Smooth muscle cell (in vitro differentiated cells): ENCODE measurements at regions not wholly inside any gene's neighbourhood (a gene's known extent, or its start where the extent isn't known, plus 50 kb on each side); places are given as distances from the start of the nearest gene placed in this dataset.

ENCODE experiments used
- DNase-seq: peaks from one replicate; lab custom pipeline; 2025; ENCODE audit not compliant: unreplicated experiment; lab: John Stamatoyannopoulos, UW
- H2AFZ ChIP-seq: fragments of 200-600 bp; sonication (generic); 2 replicates; pipeline ENCODE4 v1.6.0; 2016; ENCODE audit warnings: antibody characterized with exemption, low read depth, mild to moderate bottlenecking
- H3F3A ChIP-seq: fragments of 200-600 bp; sonication (generic); 2 replicates; pipeline ENCODE4 v1.6.0; 2017; ENCODE audit warnings: antibody characterized with exemption, low read depth
- H3K27ac ChIP-seq: fragments of 200-600 bp; sonication (generic); 2 replicates; pipeline ENCODE4 v1.5.1; 2016; ENCODE audit warnings: low read depth, mild to moderate bottlenecking
- H3K27me3 ChIP-seq: fragments of 200-600 bp; sonication (generic); 2 replicates; pipeline ENCODE4 v1.6.1; 2016; ENCODE audit warnings: low read depth, mild to moderate bottlenecking
- H3K36me3 ChIP-seq: fragments of 200-600 bp; sonication (generic); 2 replicates; pipeline ENCODE4 v1.5.1; 2016; ENCODE audit warnings: low read depth
- H3K4me1 ChIP-seq: fragments of 200-600 bp; sonication (generic); 2 replicates; pipeline ENCODE4 v1.5.1; 2016; ENCODE audit warnings: low read depth
- H3K4me2 ChIP-seq: fragments of 200-600 bp; sonication (generic); 2 replicates; pipeline ENCODE4 v1.6.0; 2016; ENCODE audit warnings: mild to moderate bottlenecking
- H3K4me3 ChIP-seq: fragments of 200-600 bp; sonication (generic); 2 replicates; pipeline ENCODE4 v1.5.1; 2016; ENCODE audit warnings: mild to moderate bottlenecking
- H3K79me2 ChIP-seq: fragments of 200-600 bp; sonication (generic); 2 replicates; pipeline ENCODE4 v1.6.0; 2016; ENCODE audit warnings: low read depth, mild to moderate bottlenecking
- H3K9ac ChIP-seq: fragments of 200-600 bp; sonication (generic); 2 replicates; pipeline ENCODE4 v1.6.0; 2016; ENCODE audit warnings: low read depth
- H3K9me3 ChIP-seq: fragments of 200-600 bp; sonication (generic); replicated peaks from 2 replicates; pipeline ENCODE4 v1.5.1; 2016; ENCODE audit warnings: low read depth
- H4K20me1 ChIP-seq: fragments of 200-600 bp; sonication (generic); 2 replicates; pipeline ENCODE4 v1.6.0; 2016; ENCODE audit warnings: low read depth
- WGBS: methylation state at CpG from one replicate; pipeline ENCODE4 v1.1.7; 2016; ENCODE audit warnings: low lambda C conversion rate; 5-methylcytosine and 5-hydroxymethylcytosine counted together
- TF ChIP-seq, protein P1 (sequence below): fragments of 200-600 bp; sonication (generic); IDR thresholded peaks from 2 replicates; pipeline ENCODE4 v1.5.1; 2017; ENCODE audit warnings: borderline replicate concordance, mild to moderate bottlenecking, antibody characterized with exemption; ENCODE audit not compliant: insufficient read depth, poor library complexity, severe bottlenecking

DNA sequence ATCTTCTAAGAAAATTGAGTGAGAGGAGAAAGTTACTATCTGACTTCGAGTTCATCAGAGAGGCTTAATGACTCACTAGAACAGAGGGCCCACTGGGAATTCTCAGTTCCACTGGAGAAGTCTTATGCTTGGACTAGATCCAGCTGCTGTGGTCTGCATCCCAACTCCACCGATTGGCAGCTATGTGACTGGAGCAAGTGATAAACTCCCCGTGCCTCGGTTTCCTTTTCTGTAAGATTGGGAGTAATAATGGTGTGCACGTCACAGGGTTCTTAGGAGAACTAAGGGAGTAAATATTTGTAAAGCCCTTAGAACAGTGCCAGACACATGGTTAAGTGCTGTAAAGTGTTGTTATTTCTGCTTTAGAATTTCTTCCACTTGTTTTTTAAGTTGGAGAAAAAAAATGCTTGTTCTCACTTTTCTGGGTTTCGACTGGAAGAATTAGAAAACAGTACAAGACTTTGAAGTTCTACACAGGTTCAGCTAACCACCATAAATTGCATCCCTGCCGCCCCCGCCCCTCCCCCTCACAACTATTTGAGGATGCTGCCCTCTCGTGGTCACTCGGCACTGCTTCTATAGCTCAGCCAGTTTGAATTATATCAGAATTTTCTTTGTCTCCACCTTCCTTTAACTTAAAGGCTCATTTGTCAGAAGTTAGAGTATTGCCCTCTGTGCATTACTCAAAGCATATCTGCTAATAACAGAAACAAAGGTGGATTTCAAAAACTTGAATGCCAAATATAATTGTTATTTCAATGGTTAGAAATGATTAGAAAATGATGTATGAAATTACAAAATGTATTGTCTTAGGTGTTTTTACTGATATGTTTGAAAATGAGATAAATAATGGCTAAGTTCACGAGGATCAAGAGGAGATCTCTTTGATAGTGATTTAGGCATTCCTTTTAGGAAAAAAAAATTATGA, 95.0 kb upstream of the IFNGR1 start:
- Histone ChIP-seq H3K4me1 (no peaks in the 10 kb centered on the region), H3K27ac (no peak overlapping the region), H3K4me3 (peak overlapping the region; percentile 16), H3K9me3 (no peaks in the 10 kb centered on the region), H3K4me2 (peak overlapping the region; percentile 67), H3K9ac (no peak overlapping the region), H4K20me1 (no peaks in the 10 kb centered on the region), H2AFZ (no peak overlapping the region), H3F3A (no peaks in the 10 kb centered on the region), H3K36me3 (no peaks in the 10 kb centered on the region), H3K79me2 (no peaks in the 10 kb centered on the region), H3K27me3 (no peaks in the 10 kb centered on the region)
- WGBS: 16% methylated on average over 11 of the region's 11 CpGs
- TF ChIP-seq, protein P1, sequence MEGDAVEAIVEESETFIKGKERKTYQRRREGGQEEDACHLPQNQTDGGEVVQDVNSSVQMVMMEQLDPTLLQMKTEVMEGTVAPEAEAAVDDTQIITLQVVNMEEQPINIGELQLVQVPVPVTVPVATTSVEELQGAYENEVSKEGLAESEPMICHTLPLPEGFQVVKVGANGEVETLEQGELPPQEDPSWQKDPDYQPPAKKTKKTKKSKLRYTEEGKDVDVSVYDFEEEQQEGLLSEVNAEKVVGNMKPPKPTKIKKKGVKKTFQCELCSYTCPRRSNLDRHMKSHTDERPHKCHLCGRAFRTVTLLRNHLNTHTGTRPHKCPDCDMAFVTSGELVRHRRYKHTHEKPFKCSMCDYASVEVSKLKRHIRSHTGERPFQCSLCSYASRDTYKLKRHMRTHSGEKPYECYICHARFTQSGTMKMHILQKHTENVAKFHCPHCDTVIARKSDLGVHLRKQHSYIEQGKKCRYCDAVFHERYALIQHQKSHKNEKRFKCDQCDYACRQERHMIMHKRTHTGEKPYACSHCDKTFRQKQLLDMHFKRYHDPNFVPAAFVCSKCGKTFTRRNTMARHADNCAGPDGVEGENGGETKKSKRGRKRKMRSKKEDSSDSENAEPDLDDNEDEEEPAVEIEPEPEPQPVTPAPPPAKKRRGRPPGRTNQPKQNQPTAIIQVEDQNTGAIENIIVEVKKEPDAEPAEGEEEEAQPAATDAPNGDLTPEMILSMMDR: peak; percentile 93
- DNase-seq: peak; percentile 4

- Histone ChIP-seq H3K9ac (no peak overlapping the region), H3F3A (no peaks in the 10 kb centered on the region), H2AFZ (no peak overlapping the region), H4K20me1 (no peaks in the 10 kb centered on the region), H3K79me2 (no peaks in the 10 kb centered on the region), H3K36me3 (no peaks in the 10 kb centered on the region), H3K9me3 (no peaks in the 10 kb centered on the region), H3K4me1 (no peaks in the 10 kb centered on the region), H3K4me3 (no peak overlapping the region), H3K27ac (no peak overlapping the region), H3K4me2 (no peak overlapping the region), H3K27me3 (no peaks in the 10 kb centered on the region)
- WGBS: 67% methylated on average over 1 of the region's 1 CpG
- DNase-seq: no peak
- TF ChIP-seq, protein P1: no peak
Measured at GRCh38 chr6:137313211-137313610, 94.0 kb upstream of the IFNGR1 start.

DNA sequence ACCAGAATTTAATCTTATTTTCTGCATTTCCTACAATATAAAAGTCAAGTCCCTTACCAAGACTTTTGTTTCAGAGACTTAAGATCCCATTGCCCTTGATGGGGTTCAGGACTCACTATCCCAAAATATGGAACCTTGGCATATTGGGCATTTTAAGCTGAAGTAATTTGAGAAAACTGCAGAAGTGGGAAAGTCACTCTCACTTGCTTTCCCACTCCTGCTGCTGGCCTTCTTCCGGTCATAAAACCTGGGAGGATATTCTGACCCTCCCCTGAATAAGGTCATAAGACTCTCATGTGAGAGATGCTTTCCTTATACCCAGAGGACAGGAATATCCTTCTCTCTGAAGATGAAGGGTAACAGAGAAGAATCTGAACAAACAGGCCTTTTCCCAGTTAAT, 92.8 kb upstream of the IFNGR1 start:
- H2AFZ ChIP-seq: no peak overlapping the region
- H3K36me3 ChIP-seq: no peaks in the 10 kb centered on the region
- H3K9ac ChIP-seq: no peak overlapping the region
- H4K20me1 ChIP-seq: no peaks in the 10 kb centered on the region
- no peaks in the 10 kb centered on the region for H3K27me3 ChIP-seq
- no peaks in the 10 kb centered on the region for H3F3A ChIP-seq
- no peaks in the 10 kb centered on the region for H3K79me2 ChIP-seq
- H3K27ac ChIP-seq: no peak overlapping the region
- no peak overlapping the region for H3K4me3 ChIP-seq
- DNase-seq: no peak
- no peak overlapping the region for H3K4me2 ChIP-seq
- H3K9me3 ChIP-seq: no peaks in the 10 kb centered on the region
- TF ChIP-seq, protein P1: no peak
- H3K4me1 ChIP-seq: no peaks in the 10 kb centered on the region
- WGBS: 100% methylated on average over 1 of the region's 1 CpG
